ENCODE measurements at regions not wholly inside any gene's neighbourhood (a gene's known extent, or its start where the extent isn't known, plus 50 kb on each side); places are given as distances from the start of the nearest gene placed in this dataset.

GRCh38 chr4:181656748-181657147 lies 586.5 kb upstream of the TENM3 start:
- TF ChIP-seq POLR2AphosphoS2 (IDR thresholded peaks at IDR 0.05; ENCODE audit: low read depth, low read length) (no peak), PRDM15 (CRISPR knock-in tag; IDR thresholded peaks at IDR 0.05) (no peak)

Measured in GM12878 (cell line).